IMR-90 (cell line): ENCODE measurements at regions not wholly inside any gene's neighbourhood (a gene's known extent, or its start where the extent isn't known, plus 50 kb on each side); places are given as distances from the start of the nearest gene placed in this dataset.

Experiments
- ATAC-seq: fragments of 200-7000 bp; cut with Tn5 transposase; 2 replicates; pipeline ENCODE4 v1.9.1; 2020; ENCODE audit warnings: low read depth, mild to moderate bottlenecking, moderate library complexity
- BruUV-seq: library from RNA; stranded (reverse); fragments of 400-500 nt; replicated peaks from 2 replicates; lab custom pipeline; 2021; lab: Mats Ljungman, UMichigan
- CTCF ChIA-PET: fragments of 300-600 bp; formaldehyde crosslinking; extraction: SDS; loops from one replicate; lab custom pipeline; 2021; ENCODE audit warnings: antibody characterized with exemption; lab: Yijun Ruan, JAX
- POLR2A ChIA-PET: fragments of 300-600 bp; sonication (Branson Sonifier 250); formaldehyde crosslinking; loops from one replicate; lab custom pipeline; 2022; ENCODE audit warnings: antibody characterized with exemption; ENCODE audit not compliant: unreplicated experiment; lab: Charles Lee
- DNase-seq: peaks from one replicate; pipeline ENCODE4 v3.0.0; 2013
- H2AFZ ChIP-seq: replicated peaks from 2 replicates; pipeline ENCODE3; 2013; ENCODE audit warnings: low read length, mild to moderate bottlenecking; ENCODE audit not compliant: poor library complexity
- H2AK5ac ChIP-seq: 2 replicates; pipeline ENCODE4 v1.6.1; 2013; ENCODE audit warnings: low read depth, low read length, inconsistent platforms
- H2AK9ac ChIP-seq: replicated peaks from 2 replicates; pipeline ENCODE3; 2013; ENCODE audit warnings: mild to moderate bottlenecking, low read depth, low read length, moderate library complexity; ENCODE audit not compliant: poor library complexity
- H2BK120ac ChIP-seq: 2 replicates; pipeline ENCODE4 v1.6.1; 2013; ENCODE audit warnings: low read depth, low read length, inconsistent platforms
- H2BK15ac ChIP-seq: 3 replicates; pipeline ENCODE4 v1.6.1; 2013; ENCODE audit warnings: low read depth, low read length, inconsistent platforms
- H2BK20ac ChIP-seq: 2 replicates; pipeline ENCODE4 v1.6.1; 2013; ENCODE audit warnings: low read depth, mild to moderate bottlenecking, inconsistent platforms, low read length, moderate library complexity
- H2BK5ac ChIP-seq: 2 replicates; pipeline ENCODE4 v1.6.1; 2013; ENCODE audit warnings: mild to moderate bottlenecking, low read depth, low read length, inconsistent platforms; ENCODE audit not compliant: poor library complexity, severe bottlenecking
- H3K14ac ChIP-seq: replicated peaks from 2 replicates; pipeline ENCODE4 v1.6.1; 2013; ENCODE audit warnings: low read depth, low read length, inconsistent platforms
- H3K18ac ChIP-seq: 2 replicates; pipeline ENCODE4 v1.6.1; 2013; ENCODE audit warnings: low read depth, low read length, control low read depth
- H3K23ac ChIP-seq: 2 replicates; pipeline ENCODE4 v1.6.1; 2013; ENCODE audit warnings: low read depth, low read length, inconsistent platforms
- H3K27ac ChIP-seq: 2 replicates; pipeline ENCODE4 v1.5.1; 2013; ENCODE audit warnings: mild to moderate bottlenecking, control low read depth, low read length; ENCODE audit not compliant: insufficient read depth
- H3K27me3 ChIP-seq: 2 replicates; pipeline ENCODE4 v1.6.1; 2013; ENCODE audit warnings: low read length; ENCODE audit not compliant: control insufficient read depth, insufficient read depth
- H3K36me3 ChIP-seq: 2 replicates; pipeline ENCODE4 v1.6.1; 2013; ENCODE audit warnings: low read length, mixed read lengths; ENCODE audit not compliant: control insufficient read depth, insufficient read depth
- H3K4ac ChIP-seq: 2 replicates; pipeline ENCODE4 v1.6.1; 2013; ENCODE audit warnings: low read depth, low read length, inconsistent platforms
- H3K4me1 ChIP-seq: 2 replicates; pipeline ENCODE4 v1.6.1; 2013; ENCODE audit warnings: low read length, mixed read lengths; ENCODE audit not compliant: control insufficient read depth, insufficient read depth
- H3K4me2 ChIP-seq: 2 replicates; pipeline ENCODE4 v1.6.1; 2013; ENCODE audit warnings: low read depth, mild to moderate bottlenecking, control low read depth, low read length, moderate library complexity
- H3K4me3 ChIP-seq: 2 replicates; pipeline ENCODE4 v1.5.1; 2013; ENCODE audit warnings: low read depth, mild to moderate bottlenecking, control low read depth, low read length, moderate library complexity; ENCODE audit not compliant: insufficient read depth
- H3K56ac ChIP-seq: 2 replicates; pipeline ENCODE4 v1.6.1; 2013; ENCODE audit warnings: low read length, inconsistent platforms; ENCODE audit not compliant: insufficient read depth; ENCODE audit errors: extremely low read depth
- H3K79me1 ChIP-seq, 2 experiments: 2 replicates each; pipeline ENCODE4 v1.6.1; 2013; ENCODE audit warnings: low read length in 2 of 2, inconsistent platforms in 1 of 2, low read depth in 1 of 2
- H3K9ac ChIP-seq: 2 replicates; pipeline ENCODE4 v1.6.1; 2013; ENCODE audit warnings: low read depth, low read length, control low read depth
- H3K9me1 ChIP-seq: 2 replicates; pipeline ENCODE4 v1.6.1; 2013; ENCODE audit warnings: low read length, inconsistent platforms; ENCODE audit not compliant: insufficient read depth
- H3K9me3 ChIP-seq: 2 replicates; pipeline ENCODE4 v1.6.1; 2013; ENCODE audit warnings: low read length; ENCODE audit not compliant: control insufficient read depth, insufficient read depth
- H4K20me1 ChIP-seq: 2 replicates; pipeline ENCODE4 v1.6.1; 2013; ENCODE audit warnings: low read length, inconsistent platforms; ENCODE audit not compliant: insufficient read depth
- H4K5ac ChIP-seq: 2 replicates; pipeline ENCODE4 v1.6.1; 2013; ENCODE audit warnings: mild to moderate bottlenecking, low read depth, low read length, control low read depth
- H4K8ac ChIP-seq, 2 experiments: 2 replicates each; pipeline ENCODE4 v1.6.1; 2013; ENCODE audit warnings: low read depth in 2 of 2, low read length in 2 of 2, control low read depth in 1 of 2, inconsistent platforms in 1 of 2
- H4K91ac ChIP-seq: 2 replicates; pipeline ENCODE4 v1.6.1; 2013; ENCODE audit warnings: low read depth, low read length, inconsistent platforms; ENCODE audit not compliant: insufficient read depth
- BHLHE40 ChIP-seq: fragments of 150-350 bp; IDR thresholded peaks from 2 replicates; pipeline ENCODE4 v1.6.1; 2016; ENCODE audit warnings: mild to moderate bottlenecking, low read depth, low read length
- CHD1 ChIP-seq: IDR thresholded peaks from 2 replicates; pipeline ENCODE4 v1.6.1; 2012; ENCODE audit warnings: low read depth, low read length, improper control_type of control experiment
- FOS ChIP-seq: fragments of 150-350 bp; IDR thresholded peaks from 2 replicates; pipeline ENCODE4 v1.6.1; 2016; ENCODE audit warnings: low read depth, low read length
- POLR2A ChIP-seq: IDR thresholded peaks from 2 replicates; pipeline ENCODE4 v1.6.1; 2012; ENCODE audit warnings: mild to moderate bottlenecking, low read depth, low read length
- RAD21 ChIP-seq: IDR thresholded peaks from 2 replicates; pipeline ENCODE4 v1.6.1; 2012; ENCODE audit warnings: low read length, improper control_type of control experiment
- RCOR1 ChIP-seq: IDR thresholded peaks from 2 replicates; pipeline ENCODE4 v1.6.1; 2012; ENCODE audit warnings: mild to moderate bottlenecking, low read length, improper control_type of control experiment; ENCODE audit not compliant: insufficient replicate concordance
- RFX5 ChIP-seq: IDR thresholded peaks from 2 replicates; pipeline ENCODE4 v1.8.0; 2012; ENCODE audit warnings: low read depth, mild to moderate bottlenecking, low read length, moderate library complexity
- SMC3 ChIP-seq: fragments of 150-350 bp; IDR thresholded peaks from 2 replicates; pipeline ENCODE4 v1.6.1; 2016; ENCODE audit warnings: low read depth, mild to moderate bottlenecking, antibody characterized with exemption, low read length, moderate library complexity
- WGBS, 2 experiments: methylation state at CpG; one replicate each; pipeline versions ENCODE4 v1.1.5 to v1.1.7; 2013; ENCODE audit warnings: missing lambda C conversion rate in 2 of 2; ENCODE audit not compliant: insufficient read length in 1 of 2; ENCODE audit errors: extremely low coverage in 2 of 2; 5-methylcytosine and 5-hydroxymethylcytosine counted together
- dilution Hi-C: fragments of 300-500 bp; cut with HindIII; formaldehyde crosslinking; loops from one replicate; pipeline ENCODE4 v1.14.3; 2018; ENCODE audit warnings: low sequenced_read_pairs; ENCODE audit not compliant: unreplicated experiment
- in situ Hi-C: fragments of 300-500 bp; cut with MboI; formaldehyde crosslinking; loops from 3 replicates; pipeline ENCODE4 v1.14.3; 2019; ENCODE audit warnings: low sequenced_read_pairs, inconsistent platforms, mixed read lengths
- intact Hi-C: fragments of 100-400 bp; cut with micrococcal nuclease; formaldehyde crosslinking; loops from 2 replicates; pipeline ENCODE4 v1.10.0; 2022
- TF ChIP-seq, protein P1 (sequence below): fragments of 150-350 bp; IDR thresholded peaks from 2 replicates; pipeline ENCODE4 v1.6.1; 2016; ENCODE audit warnings: low read depth, mild to moderate bottlenecking, low read length, moderate library complexity, borderline replicate concordance
- TF ChIP-seq, protein P2 (sequence below): fragments of 150-350 bp; IDR thresholded peaks from 2 replicates; pipeline ENCODE4 v1.6.1; 2017; ENCODE audit warnings: mild to moderate bottlenecking, antibody characterized with exemption, low read length, low read depth

DNA sequence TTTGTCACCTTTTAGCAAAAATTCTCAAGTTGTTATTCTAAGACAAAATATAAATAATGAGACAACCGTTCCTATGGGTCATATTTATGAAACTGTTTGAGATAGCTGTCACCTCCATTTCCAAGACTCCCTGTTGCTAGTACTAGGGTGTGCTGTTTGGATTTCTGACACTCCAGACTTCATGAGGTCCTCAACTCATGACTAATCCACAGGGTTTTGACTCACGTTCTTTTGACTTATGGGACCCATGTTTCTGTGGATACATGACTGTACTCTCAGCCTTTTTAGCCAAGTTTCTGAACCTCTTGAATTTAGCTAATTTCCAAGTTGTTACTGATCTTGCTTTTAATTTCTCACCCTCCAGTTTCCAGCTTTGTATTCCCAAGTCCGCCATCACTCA is 178.7 kb upstream of the FAM98A start:
- WGBS, 2 experiments = no CpG with 5 or more reads among the region's 3 CpGs
- Histone ChIP-seq H3K23ac (no peak overlapping the region), H4K5ac (no peak overlapping the region), H3K4me1 (no peaks in the 10 kb centered on the region), H2BK120ac (no peak overlapping the region), H3K9ac (no peak overlapping the region), H3K9me3 (no peaks in the 10 kb centered on the region), H2BK5ac (no peak overlapping the region), H3K27me3 (no peaks in the 10 kb centered on the region), H4K20me1 (no peaks in the 10 kb centered on the region), H2AFZ (no peak overlapping the region), H4K8ac (no peak overlapping the region), H3K14ac (no peak overlapping the region), H3K27ac (no peak overlapping the region), H2AK9ac (no peak overlapping the region), H3K9me1 (no peaks in the 10 kb centered on the region), H2AK5ac (no peak overlapping the region), H2BK15ac (no peak overlapping the region), H3K79me1 (no peaks in the 10 kb centered on the region), H3K56ac (no peak overlapping the region), H3K36me3 (no peaks in the 10 kb centered on the region), H3K4me2 (no peak overlapping the region), H3K4ac (no peak overlapping the region), H3K18ac (no peak overlapping the region), H3K4me3 (no peak overlapping the region), H4K91ac (no peak overlapping the region), H2BK20ac (no peak overlapping the region)
- TF ChIP-seq BHLHE40 (no peak), RAD21 (no peak), POLR2A (no peak), CHD1 (no peak), SMC3 (no peak), RFX5 (no peak), FOS (no peak), RCOR1 (no peak)
- TF ChIP-seq, protein P1, sequence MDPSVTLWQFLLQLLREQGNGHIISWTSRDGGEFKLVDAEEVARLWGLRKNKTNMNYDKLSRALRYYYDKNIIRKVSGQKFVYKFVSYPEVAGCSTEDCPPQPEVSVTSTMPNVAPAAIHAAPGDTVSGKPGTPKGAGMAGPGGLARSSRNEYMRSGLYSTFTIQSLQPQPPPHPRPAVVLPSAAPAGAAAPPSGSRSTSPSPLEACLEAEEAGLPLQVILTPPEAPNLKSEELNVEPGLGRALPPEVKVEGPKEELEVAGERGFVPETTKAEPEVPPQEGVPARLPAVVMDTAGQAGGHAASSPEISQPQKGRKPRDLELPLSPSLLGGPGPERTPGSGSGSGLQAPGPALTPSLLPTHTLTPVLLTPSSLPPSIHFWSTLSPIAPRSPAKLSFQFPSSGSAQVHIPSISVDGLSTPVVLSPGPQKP = no peak
- TF ChIP-seq, protein P2, sequence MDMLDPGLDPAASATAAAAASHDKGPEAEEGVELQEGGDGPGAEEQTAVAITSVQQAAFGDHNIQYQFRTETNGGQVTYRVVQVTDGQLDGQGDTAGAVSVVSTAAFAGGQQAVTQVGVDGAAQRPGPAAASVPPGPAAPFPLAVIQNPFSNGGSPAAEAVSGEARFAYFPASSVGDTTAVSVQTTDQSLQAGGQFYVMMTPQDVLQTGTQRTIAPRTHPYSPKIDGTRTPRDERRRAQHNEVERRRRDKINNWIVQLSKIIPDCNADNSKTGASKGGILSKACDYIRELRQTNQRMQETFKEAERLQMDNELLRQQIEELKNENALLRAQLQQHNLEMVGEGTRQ = no peak
- ChIA-PET CTCF (no interaction called here), POLR2A (no interaction called here)
- ATAC-seq (no peak), DNase-seq (no peak)
- in situ Hi-C loops (no loop called here), dilution Hi-C loops (no loop called here), intact Hi-C loops (no loop called here)
- no TSS peak for BruUV-seq
